ENCODE measurements at regions not wholly inside any gene's neighbourhood (a gene's known extent, or its start where the extent isn't known, plus 50 kb on each side); places are given as distances from the start of the nearest gene placed in this dataset.
"Not testable (repeated sequence)": the region's sequence is repeated elsewhere in the genome, so short reads cannot be mapped to it uniquely, and the experiment has no call there.

- DNase-seq (ENCODE audit: low read depth, low spot score): no peak
- TF ChIP-seq FOXP2 (optimal IDR thresholded peaks at IDR 0.05; ENCODE audit: control extremely low read depth, extremely low read length, insufficient read depth): no peak
- no peak for TF ChIP-seq EZH2 (IDR thresholded peaks at IDR 0.05)
- TF ChIP-seq POLR2AphosphoS5 (IDR thresholded peaks at IDR 0.05; ENCODE audit: borderline replicate concordance, low read depth, low read length): no peak
- no peaks in the 10 kb centered on the region for H3K36me3 ChIP-seq (ENCODE audit: insufficient read depth, low read length)
- H3K9ac ChIP-seq (ENCODE audit: insufficient read length): no peak overlapping the region
- H3K4me3 ChIP-seq: no peak overlapping the region
- H3K27ac ChIP-seq: no peak overlapping the region
- no peaks in the 10 kb centered on the region for H3K9me3 ChIP-seq (ENCODE audit: low read depth, low read length)
Measured at GRCh38 chr18:56501896-56502295, 136.5 kb downstream of the TXNL1 start.

GRCh38 chr18:56495884-56496283, 142.5 kb downstream of the TXNL1 start:
- Histone ChIP-seq H3K36me3 (ENCODE audit: insufficient read depth, low read length) (no peaks in the 10 kb centered on the region), H3K9me3 (ENCODE audit: low read depth, low read length) (no peaks in the 10 kb centered on the region), H3K4me3 (no peak overlapping the region), H3K9ac (ENCODE audit: insufficient read length) (no peak overlapping the region), H3K27ac (no peak overlapping the region)
- no peak for TF ChIP-seq EZH2 (IDR thresholded peaks at IDR 0.05)
- no peak for TF ChIP-seq POLR2AphosphoS5 (IDR thresholded peaks at IDR 0.05; ENCODE audit: borderline replicate concordance, low read depth, low read length)
- TF ChIP-seq FOXP2 (optimal IDR thresholded peaks at IDR 0.05; ENCODE audit: control extremely low read depth, extremely low read length, insufficient read depth): no peak
- no peak for DNase-seq (ENCODE audit: low read depth, low spot score)

GRCh38 chr18:56493531-56493930, 144.9 kb downstream of the TXNL1 start:
- DNase-seq (ENCODE audit: low read depth, low spot score): no peak
- TF ChIP-seq EZH2 (IDR thresholded peaks at IDR 0.05) (no peak), FOXP2 (optimal IDR thresholded peaks at IDR 0.05; ENCODE audit: control extremely low read depth, extremely low read length, insufficient read depth) (no peak), POLR2AphosphoS5 (IDR thresholded peaks at IDR 0.05; ENCODE audit: borderline replicate concordance, low read depth, low read length) (no peak)
- no peaks in the 10 kb centered on the region for H3K36me3 ChIP-seq (ENCODE audit: insufficient read depth, low read length)
- no peak overlapping the region for H3K27ac ChIP-seq
- no peak overlapping the region for H3K9ac ChIP-seq (ENCODE audit: insufficient read length)
- no peaks in the 10 kb centered on the region for H3K9me3 ChIP-seq (ENCODE audit: low read depth, low read length)
- no peak overlapping the region for H3K4me3 ChIP-seq

GRCh38 chr18:56492136-56492535, 146.3 kb downstream of the TXNL1 start:
- DNase-seq (ENCODE audit: low read depth, low spot score): no peak
- no peak overlapping the region for H3K27ac ChIP-seq
- H3K4me3 ChIP-seq: no peak overlapping the region
- no peaks in the 10 kb centered on the region for H3K9me3 ChIP-seq (ENCODE audit: low read depth, low read length)
- no peaks in the 10 kb centered on the region for H3K36me3 ChIP-seq (ENCODE audit: insufficient read depth, low read length)
- H3K9ac ChIP-seq (ENCODE audit: insufficient read length): no peak overlapping the region
- TF ChIP-seq FOXP2 (optimal IDR thresholded peaks at IDR 0.05; ENCODE audit: control extremely low read depth, extremely low read length, insufficient read depth) (no peak), EZH2 (IDR thresholded peaks at IDR 0.05) (no peak), POLR2AphosphoS5 (IDR thresholded peaks at IDR 0.05; ENCODE audit: borderline replicate concordance, low read depth, low read length) (no peak)

GRCh38 chr18:56490942-56491341, 147.4 kb downstream of the TXNL1 start:
- Histone ChIP-seq H3K9ac (ENCODE audit: insufficient read length) (no peak overlapping the region), H3K36me3 (ENCODE audit: insufficient read depth, low read length) (no peaks in the 10 kb centered on the region), H3K9me3 (ENCODE audit: low read depth, low read length) (no peaks in the 10 kb centered on the region), H3K27ac (no peak overlapping the region), H3K4me3 (no peak overlapping the region)
- TF ChIP-seq POLR2AphosphoS5 (IDR thresholded peaks at IDR 0.05; ENCODE audit: borderline replicate concordance, low read depth, low read length) (no peak), EZH2 (IDR thresholded peaks at IDR 0.05) (no peak), FOXP2 (optimal IDR thresholded peaks at IDR 0.05; ENCODE audit: control extremely low read depth, extremely low read length, insufficient read depth) (no peak)
- DNase-seq (ENCODE audit: low read depth, low spot score): no peak

DNA sequence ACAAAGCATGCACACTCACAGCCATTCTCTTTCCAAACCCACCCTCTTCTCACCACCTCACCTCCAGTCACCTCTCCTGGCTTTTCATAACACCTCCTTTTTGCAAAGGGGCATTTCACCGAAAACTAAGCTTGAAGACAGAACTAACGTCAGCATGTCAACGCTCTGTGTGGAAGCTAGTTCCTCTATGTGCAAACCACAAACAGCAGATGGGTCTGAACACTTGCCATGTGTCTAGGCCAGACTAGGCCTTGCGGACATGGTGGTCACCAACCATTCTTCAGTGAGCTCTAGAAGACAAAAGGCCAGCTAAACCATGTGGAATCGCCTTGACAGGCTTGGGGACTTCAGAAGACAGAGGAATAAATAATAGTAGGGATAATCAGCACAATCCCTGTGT, 148.5 kb downstream of the TXNL1 start:
- DNase-seq (ENCODE audit: low read depth, low spot score): no peak

DNA sequence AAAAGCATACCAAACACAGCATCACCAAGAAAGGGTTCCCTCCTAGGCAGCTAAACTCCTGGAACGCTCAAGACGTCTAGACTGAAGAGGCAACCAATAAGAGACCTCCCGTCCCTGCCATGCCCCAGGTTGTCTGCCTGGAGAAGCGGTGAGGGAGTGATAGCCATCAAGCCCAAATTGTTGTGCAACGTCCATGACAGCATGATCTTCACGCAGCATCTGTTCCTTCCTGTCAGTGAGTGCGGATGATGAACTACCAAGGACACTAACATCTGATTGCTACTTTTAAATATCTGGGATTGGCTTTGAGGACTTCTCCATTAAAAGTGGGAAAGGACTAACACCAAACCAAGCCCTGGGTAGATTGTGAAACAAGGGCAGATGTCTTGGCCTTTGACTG, 149.7 kb downstream of the TXNL1 start:
- Histone ChIP-seq H3K36me3 (ENCODE audit: insufficient read depth, low read length) (no peaks in the 10 kb centered on the region), H3K9me3 (ENCODE audit: low read depth, low read length) (no peaks in the 10 kb centered on the region), H3K4me3 (no peak overlapping the region), H3K27ac (no peak overlapping the region), H3K9ac (ENCODE audit: insufficient read length) (no peak overlapping the region)
- no peak for TF ChIP-seq POLR2AphosphoS5 (IDR thresholded peaks at IDR 0.05; ENCODE audit: borderline replicate concordance, low read depth, low read length)
- TF ChIP-seq EZH2 (IDR thresholded peaks at IDR 0.05): no peak
- TF ChIP-seq FOXP2 (optimal IDR thresholded peaks at IDR 0.05; ENCODE audit: control extremely low read depth, extremely low read length, insufficient read depth): no peak
- no peak for DNase-seq (ENCODE audit: low read depth, low spot score)

More for the DNA sequence above, 148.5 kb downstream of the TXNL1 start:
- no peaks in the 10 kb centered on the region for H3K36me3 ChIP-seq (ENCODE audit: insufficient read depth, low read length)
- no peak overlapping the region for H3K9ac ChIP-seq (ENCODE audit: insufficient read length)
- no peak overlapping the region for H3K27ac ChIP-seq
- no peaks in the 10 kb centered on the region for H3K9me3 ChIP-seq (ENCODE audit: low read depth, low read length)
- H3K4me3 ChIP-seq: no peak overlapping the region
- TF ChIP-seq POLR2AphosphoS5 (IDR thresholded peaks at IDR 0.05; ENCODE audit: borderline replicate concordance, low read depth, low read length) (no peak), FOXP2 (optimal IDR thresholded peaks at IDR 0.05; ENCODE audit: control extremely low read depth, extremely low read length, insufficient read depth) (no peak), EZH2 (IDR thresholded peaks at IDR 0.05) (no peak)

DNA sequence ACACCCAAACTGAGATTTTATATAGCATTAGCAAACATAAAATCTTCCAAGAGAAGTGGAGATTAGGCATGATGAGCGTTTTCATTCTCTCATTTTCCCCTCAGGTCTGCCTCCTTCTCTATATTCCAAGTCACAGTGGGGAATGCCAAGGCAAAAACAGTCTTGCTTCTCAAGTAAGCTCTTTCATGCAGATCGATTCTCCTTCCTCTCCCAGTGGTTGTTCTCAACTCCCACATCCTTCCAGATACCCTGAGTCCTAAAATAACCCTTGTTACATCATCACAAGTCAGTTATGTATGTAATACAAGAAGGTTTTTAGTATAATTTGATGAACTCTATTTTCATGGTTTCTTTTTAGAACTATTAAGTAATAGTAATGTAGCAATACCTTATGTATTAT, 150.6 kb downstream of the TXNL1 start:
- TF ChIP-seq EZH2 (IDR thresholded peaks at IDR 0.05): no peak
- TF ChIP-seq POLR2AphosphoS5 (IDR thresholded peaks at IDR 0.05; ENCODE audit: borderline replicate concordance, low read depth, low read length): no peak
- no peaks in the 10 kb centered on the region for H3K9me3 ChIP-seq (ENCODE audit: low read depth, low read length)
- no peaks in the 10 kb centered on the region for H3K36me3 ChIP-seq (ENCODE audit: insufficient read depth, low read length)
- no peak for DNase-seq (ENCODE audit: low read depth, low spot score)
- no peak overlapping the region for H3K9ac ChIP-seq (ENCODE audit: insufficient read length)
- no peak overlapping the region for H3K4me3 ChIP-seq
- no peak overlapping the region for H3K27ac ChIP-seq

- Histone ChIP-seq H3K36me3 (ENCODE audit: insufficient read depth, low read length) (no peaks in the 10 kb centered on the region), H3K9ac (ENCODE audit: insufficient read length) (no peak overlapping the region), H3K27ac (no peak overlapping the region), H3K4me3 (no peak overlapping the region), H3K9me3 (ENCODE audit: low read depth, low read length) (no peaks in the 10 kb centered on the region)
- no peak for DNase-seq (ENCODE audit: low read depth, low spot score)
- TF ChIP-seq EZH2 (IDR thresholded peaks at IDR 0.05): no peak
- no peak for TF ChIP-seq POLR2AphosphoS5 (IDR thresholded peaks at IDR 0.05; ENCODE audit: borderline replicate concordance, low read depth, low read length)
- no peak for TF ChIP-seq FOXP2 (optimal IDR thresholded peaks at IDR 0.05; ENCODE audit: control extremely low read depth, extremely low read length, insufficient read depth)
Measured at GRCh38 chr18:56483386-56483785, 155.0 kb downstream of the TXNL1 start.

- DNase-seq (ENCODE audit: low read depth, low spot score); H3K27ac ChIP-seq; H3K36me3 ChIP-seq (ENCODE audit: insufficient read depth, low read length); H3K9ac ChIP-seq (ENCODE audit: insufficient read length); H3K4me3 ChIP-seq; H3K9me3 ChIP-seq (ENCODE audit: low read depth, low read length): not testable (repeated sequence)
Measured at GRCh38 chr18:56482813-56483212, 155.6 kb downstream of the TXNL1 start.

All from SK-N-MC (cell line).